ENCODE measurements at regions not wholly inside any gene's neighbourhood (a gene's known extent, or its start where the extent isn't known, plus 50 kb on each side); places are given as distances from the start of the nearest gene placed in this dataset.

DNA sequence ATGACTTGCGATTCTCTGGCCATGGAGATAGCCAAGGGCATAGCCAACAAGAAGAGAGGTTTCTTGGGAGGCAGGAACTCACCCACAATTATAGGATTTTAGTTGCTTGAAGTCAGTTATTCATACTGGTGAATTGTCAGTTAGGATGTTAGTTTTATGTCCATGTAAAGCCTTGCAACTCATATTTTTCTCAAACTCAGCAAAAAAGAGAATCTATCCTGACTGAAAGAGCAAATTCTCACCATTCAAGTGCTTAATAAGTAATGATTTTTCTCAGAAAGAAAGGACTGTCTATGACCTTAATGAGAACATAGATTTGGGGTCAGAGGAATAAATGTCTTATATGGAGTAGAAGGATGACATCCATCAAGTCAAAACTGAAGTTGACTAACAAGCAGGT, 934.5 kb downstream of the STPG2 start:
- CTCF ChIA-PET, result no interaction called here
- H3K27ac ChIP-seq (ENCODE audit: insufficient read depth, low read length), result no peak overlapping the region

More for the DNA sequence above, 934.5 kb downstream of the STPG2 start:
- H3K4me1 ChIP-seq (ENCODE audit: control insufficient read depth, insufficient read depth, low read length), result no peaks in the 10 kb centered on the region
- DNase-seq, result no peak
- H4K20me1 ChIP-seq (ENCODE audit: insufficient read depth, low read length), result no peaks in the 10 kb centered on the region
- intact Hi-C loops (cut with micrococcal nuclease) (no loop called here), dilution Hi-C loops (cut with HindIII; ENCODE audit: low sequenced_read_pairs, unreplicated experiment) (no loop called here), in situ Hi-C loops (cut with MboI; ENCODE audit: low sequenced_read_pairs) (no loop called here)
- H4K91ac ChIP-seq (ENCODE audit: insufficient read depth, low read depth, low read length), result no peak overlapping the region
- POLR2A ChIA-PET (ENCODE audit: unreplicated experiment), result no interaction called here
- H3K4me2 ChIP-seq (ENCODE audit: low read depth, low read length), result no peak overlapping the region
- no peak overlapping the region for H2BK5ac ChIP-seq (ENCODE audit: low read depth, low read length, poor library complexity, severe bottlenecking)
- no peak overlapping the region for H2BK120ac ChIP-seq (ENCODE audit: low read depth, low read length)
- H2AK9ac ChIP-seq (replicated peaks; ENCODE audit: low read depth, low read length, poor library complexity), result no peak overlapping the region
- no peak overlapping the region for H4K5ac ChIP-seq (ENCODE audit: low read depth, low read length)
- H2BK15ac ChIP-seq (ENCODE audit: low read depth, low read length), result no peak overlapping the region
- no peaks in the 10 kb centered on the region for H3K36me3 ChIP-seq (ENCODE audit: control insufficient read depth, insufficient read depth, low read length)
- H3K79me1 ChIP-seq (ENCODE audit: low read depth in 1 of 2, low read length in 2 of 2), result no peaks in the 10 kb centered on the region
- no peak overlapping the region for H3K9ac ChIP-seq (ENCODE audit: low read depth, low read length)
- BruUV-seq (replicated peaks), result no TSS peak
- H3K9me1 ChIP-seq (ENCODE audit: insufficient read depth, low read length), result no peaks in the 10 kb centered on the region
- peaks cover 4% of the 10 kb centered on the region; the same call in 1 of the 2 replicates for H3K9me3 ChIP-seq (ENCODE audit: control insufficient read depth, insufficient read depth, low read length)
- ATAC-seq (ENCODE audit: low read depth), result no peak
- H2AK5ac ChIP-seq (ENCODE audit: low read depth, low read length), result no peak overlapping the region
- H3K4ac ChIP-seq (ENCODE audit: low read depth, low read length), result no peak overlapping the region
- no peak overlapping the region for H3K18ac ChIP-seq (ENCODE audit: low read depth, low read length)
- H2BK20ac ChIP-seq (ENCODE audit: low read depth, low read length), result no peak overlapping the region
- no CpG with 5 or more reads among the region's 1 CpG for WGBS, 2 experiments (ENCODE audit: extremely low coverage in 2 of 2, insufficient read length in 1 of 2)
- no peak overlapping the region for H3K56ac ChIP-seq (ENCODE audit: extremely low read depth, insufficient read depth, low read length)
- H3K14ac ChIP-seq (replicated peaks; ENCODE audit: low read depth, low read length), result no peak overlapping the region
- H4K8ac ChIP-seq (ENCODE audit: low read depth in 2 of 2, low read length in 2 of 2), result no peak overlapping the region
- no peak overlapping the region for H3K23ac ChIP-seq (ENCODE audit: low read depth, low read length)
- no peak overlapping the region for H2AFZ ChIP-seq (replicated peaks; ENCODE audit: low read length, poor library complexity)
- TF ChIP-seq SMC3 (IDR thresholded peaks at IDR 0.05; ENCODE audit: low read depth, low read length), result no peak
- TF ChIP-seq POLR2A (IDR thresholded peaks at IDR 0.05; ENCODE audit: low read depth, low read length), result no peak
- no peak for TF ChIP-seq BHLHE40 (IDR thresholded peaks at IDR 0.05; ENCODE audit: low read depth, low read length)
- TF ChIP-seq MAFK (IDR thresholded peaks at IDR 0.05; ENCODE audit: low read depth, low read length), result no peak
- TF ChIP-seq, protein P1, sequence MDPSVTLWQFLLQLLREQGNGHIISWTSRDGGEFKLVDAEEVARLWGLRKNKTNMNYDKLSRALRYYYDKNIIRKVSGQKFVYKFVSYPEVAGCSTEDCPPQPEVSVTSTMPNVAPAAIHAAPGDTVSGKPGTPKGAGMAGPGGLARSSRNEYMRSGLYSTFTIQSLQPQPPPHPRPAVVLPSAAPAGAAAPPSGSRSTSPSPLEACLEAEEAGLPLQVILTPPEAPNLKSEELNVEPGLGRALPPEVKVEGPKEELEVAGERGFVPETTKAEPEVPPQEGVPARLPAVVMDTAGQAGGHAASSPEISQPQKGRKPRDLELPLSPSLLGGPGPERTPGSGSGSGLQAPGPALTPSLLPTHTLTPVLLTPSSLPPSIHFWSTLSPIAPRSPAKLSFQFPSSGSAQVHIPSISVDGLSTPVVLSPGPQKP (IDR thresholded peaks at IDR 0.05; ENCODE audit: borderline replicate concordance, low read depth, low read length), result no peak
- no peak for TF ChIP-seq NFE2L2 (IDR thresholded peaks at IDR 0.05; ENCODE audit: low read depth, low read length)
- no peak for TF ChIP-seq RAD21 (IDR thresholded peaks at IDR 0.05; ENCODE audit: low read length)
- TF ChIP-seq MXI1 (IDR thresholded peaks at IDR 0.05; ENCODE audit: borderline replicate concordance, low read depth, low read length), result no peak
- no peak for TF ChIP-seq FOS (IDR thresholded peaks at IDR 0.05; ENCODE audit: low read depth, low read length)
- TF ChIP-seq CHD1 (IDR thresholded peaks at IDR 0.05; ENCODE audit: low read depth, low read length), result no peak
- no peak for TF ChIP-seq MAZ (IDR thresholded peaks at IDR 0.05; ENCODE audit: borderline replicate concordance, low read depth, low read length)
- TF ChIP-seq, protein P2, sequence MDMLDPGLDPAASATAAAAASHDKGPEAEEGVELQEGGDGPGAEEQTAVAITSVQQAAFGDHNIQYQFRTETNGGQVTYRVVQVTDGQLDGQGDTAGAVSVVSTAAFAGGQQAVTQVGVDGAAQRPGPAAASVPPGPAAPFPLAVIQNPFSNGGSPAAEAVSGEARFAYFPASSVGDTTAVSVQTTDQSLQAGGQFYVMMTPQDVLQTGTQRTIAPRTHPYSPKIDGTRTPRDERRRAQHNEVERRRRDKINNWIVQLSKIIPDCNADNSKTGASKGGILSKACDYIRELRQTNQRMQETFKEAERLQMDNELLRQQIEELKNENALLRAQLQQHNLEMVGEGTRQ (IDR thresholded peaks at IDR 0.05; ENCODE audit: low read depth, low read length), result no peak
- no peak for TF ChIP-seq RFX5 (IDR thresholded peaks at IDR 0.05; ENCODE audit: low read depth, low read length)
- TF ChIP-seq RCOR1 (IDR thresholded peaks at IDR 0.05; ENCODE audit: insufficient replicate concordance, low read length), result no peak
- no peak overlapping the region for H3K4me3 ChIP-seq (ENCODE audit: insufficient read depth, low read depth, low read length)
- no peaks in the 10 kb centered on the region for H3K27me3 ChIP-seq (ENCODE audit: control insufficient read depth, insufficient read depth, low read length)
